Glutamatergic neuron (in vitro differentiated cells): ENCODE measurements at regions not wholly inside any gene's neighbourhood (a gene's known extent, or its start where the extent isn't known, plus 50 kb on each side); places are given as distances from the start of the nearest gene placed in this dataset.

ENCODE experiments used
- DNase-seq: peaks from one replicate; pipeline ENCODE4 v3.0.0; 2022
- H3K27ac Mint-ChIP-seq: one replicate; pipeline ENCODE4 v1.8.0; 2020; ENCODE audit warnings: mild to moderate bottlenecking, mixed read lengths, inconsistent platforms; ENCODE audit not compliant: unreplicated experiment
- H3K27me3 Mint-ChIP-seq: one replicate; pipeline ENCODE4 v1.8.0; 2020; ENCODE audit warnings: mild to moderate bottlenecking, moderate library complexity, mixed read lengths, inconsistent platforms; ENCODE audit not compliant: unreplicated experiment
- H3K36me3 Mint-ChIP-seq: one replicate; pipeline ENCODE4 v1.8.0; 2020; ENCODE audit warnings: mild to moderate bottlenecking, mixed read lengths, inconsistent platforms; ENCODE audit not compliant: unreplicated experiment
- H3K4me1 Mint-ChIP-seq: one replicate; pipeline ENCODE4 v1.8.0; 2020; ENCODE audit warnings: mild to moderate bottlenecking, low read depth, mixed read lengths, inconsistent platforms; ENCODE audit not compliant: unreplicated experiment
- H3K4me3 Mint-ChIP-seq: one replicate; pipeline ENCODE4 v1.8.0; 2020; ENCODE audit warnings: mild to moderate bottlenecking, mixed read lengths, inconsistent platforms; ENCODE audit not compliant: unreplicated experiment
- H3K9me3 Mint-ChIP-seq: one replicate; pipeline ENCODE4 v1.8.0; 2020; ENCODE audit warnings: mild to moderate bottlenecking, moderate library complexity, mixed read lengths, inconsistent platforms; ENCODE audit not compliant: unreplicated experiment
- TF ChIP-seq, protein P1 (sequence below): fragments of 200-600 bp; sonication (generic); IDR thresholded peaks from one replicate; pipeline ENCODE4 v1.5.0; 2021; ENCODE audit not compliant: partially characterized antibody, unreplicated experiment

DNA sequence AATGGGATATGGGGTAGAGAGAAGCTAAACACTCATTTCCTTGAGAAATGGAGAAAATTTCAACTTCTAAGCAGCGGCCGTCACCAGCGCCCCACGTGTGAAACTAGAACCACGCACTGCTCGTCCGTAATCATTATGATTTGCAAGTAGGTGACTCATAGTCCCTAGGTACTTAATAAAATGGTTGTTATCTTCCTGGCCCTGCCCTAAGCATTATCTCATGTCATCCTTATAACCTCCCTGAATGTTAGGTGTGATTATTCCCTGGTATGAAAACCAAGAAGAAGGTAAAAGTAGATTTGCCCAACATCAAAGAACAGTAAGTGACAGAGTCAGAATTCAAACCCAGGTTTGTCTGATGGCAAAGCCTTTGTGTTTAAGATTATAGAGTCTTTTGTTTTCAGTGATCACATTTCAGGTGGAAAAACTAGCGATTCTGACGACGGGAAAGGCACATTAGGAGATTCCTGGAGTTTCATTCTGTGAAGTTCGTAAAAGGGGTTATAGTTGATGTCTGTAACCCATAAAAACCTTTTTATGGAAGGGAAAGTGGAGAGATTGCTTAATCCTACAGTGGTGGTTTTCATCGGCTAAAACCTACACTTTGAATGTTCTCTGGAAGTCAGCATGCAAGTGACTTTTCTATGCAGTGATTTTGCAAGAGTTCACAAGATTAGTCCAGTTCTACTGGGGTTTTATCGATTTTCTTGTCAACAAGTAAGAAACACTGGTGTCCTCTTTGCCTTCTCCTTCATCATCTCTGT, 202.9 kb upstream of the WWC1 start:
- Mint-ChIP-seq H3K9me3 (peaks cover 3% of the 10 kb centered on the region), H3K27ac (no peak overlapping the region), H3K4me3 (no peak overlapping the region), H3K27me3 (peaks cover 4% of the 10 kb centered on the region), H3K4me1 (peaks cover 12% of the 10 kb centered on the region), H3K36me3 (no peaks in the 10 kb centered on the region)
- TF ChIP-seq, protein P1, sequence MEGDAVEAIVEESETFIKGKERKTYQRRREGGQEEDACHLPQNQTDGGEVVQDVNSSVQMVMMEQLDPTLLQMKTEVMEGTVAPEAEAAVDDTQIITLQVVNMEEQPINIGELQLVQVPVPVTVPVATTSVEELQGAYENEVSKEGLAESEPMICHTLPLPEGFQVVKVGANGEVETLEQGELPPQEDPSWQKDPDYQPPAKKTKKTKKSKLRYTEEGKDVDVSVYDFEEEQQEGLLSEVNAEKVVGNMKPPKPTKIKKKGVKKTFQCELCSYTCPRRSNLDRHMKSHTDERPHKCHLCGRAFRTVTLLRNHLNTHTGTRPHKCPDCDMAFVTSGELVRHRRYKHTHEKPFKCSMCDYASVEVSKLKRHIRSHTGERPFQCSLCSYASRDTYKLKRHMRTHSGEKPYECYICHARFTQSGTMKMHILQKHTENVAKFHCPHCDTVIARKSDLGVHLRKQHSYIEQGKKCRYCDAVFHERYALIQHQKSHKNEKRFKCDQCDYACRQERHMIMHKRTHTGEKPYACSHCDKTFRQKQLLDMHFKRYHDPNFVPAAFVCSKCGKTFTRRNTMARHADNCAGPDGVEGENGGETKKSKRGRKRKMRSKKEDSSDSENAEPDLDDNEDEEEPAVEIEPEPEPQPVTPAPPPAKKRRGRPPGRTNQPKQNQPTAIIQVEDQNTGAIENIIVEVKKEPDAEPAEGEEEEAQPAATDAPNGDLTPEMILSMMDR, result no peak
- no peak for DNase-seq

GRCh38 chr5:168089201-168089887, 202.1 kb upstream of the WWC1 start:
- peaks cover 12% of the 10 kb centered on the region for H3K4me1 Mint-ChIP-seq
- peaks cover 3% of the 10 kb centered on the region for H3K9me3 Mint-ChIP-seq
- TF ChIP-seq, protein P1, result no peak
- H3K27ac Mint-ChIP-seq, result no peak overlapping the region
- H3K36me3 Mint-ChIP-seq, result peaks cover 5% of the 10 kb centered on the region
- no peak overlapping the region for H3K4me3 Mint-ChIP-seq
- H3K27me3 Mint-ChIP-seq, result peaks cover 5% of the 10 kb centered on the region
- no peak for DNase-seq

GRCh38 chr5:168092209-168093185, 198.9 kb upstream of the WWC1 start:
- no peak overlapping the region for H3K27ac Mint-ChIP-seq
- TF ChIP-seq, protein P1, result no peak
- peaks cover 3% of the 10 kb centered on the region for H3K9me3 Mint-ChIP-seq

DNA sequence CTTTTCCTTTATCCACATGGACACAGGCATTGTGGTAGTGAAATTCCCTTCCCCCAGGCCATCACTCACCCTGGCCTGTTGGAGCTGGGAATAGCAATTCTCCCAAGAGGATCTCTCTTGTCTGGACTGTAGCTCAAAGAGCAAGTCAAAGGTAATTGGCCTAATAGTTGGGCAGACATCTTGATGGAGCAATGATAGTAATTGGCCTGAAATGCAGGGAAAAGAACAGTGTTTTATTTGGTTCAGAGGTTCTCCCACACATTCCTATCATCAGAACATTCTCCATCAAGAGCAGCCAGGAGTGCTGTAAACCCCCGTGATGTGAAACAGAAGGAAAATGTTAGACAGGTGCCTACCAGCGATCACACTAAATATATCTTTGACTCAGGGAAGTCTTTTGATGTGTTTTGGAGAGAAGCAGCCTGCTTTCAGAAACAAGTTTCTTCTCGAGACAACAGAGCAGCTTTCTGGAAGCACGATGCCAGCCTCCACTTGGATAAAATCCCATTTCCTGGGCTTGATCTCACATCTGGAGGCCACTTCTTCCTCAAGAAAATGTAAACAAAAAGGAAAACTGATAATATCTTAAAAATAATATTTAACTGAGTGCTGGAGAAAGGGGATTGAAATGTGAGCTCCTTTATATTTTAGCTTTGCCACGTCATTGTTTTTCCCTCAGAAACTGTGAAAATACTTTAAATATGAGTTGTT, 198.1 kb upstream of the WWC1 start:
- no peak overlapping the region for H3K4me3 Mint-ChIP-seq
- DNase-seq, result no peak

More at GRCh38 chr5:168092209-168093185, 198.9 kb upstream of the WWC1 start:
- Mint-ChIP-seq H3K36me3 (peaks cover 13% of the 10 kb centered on the region), H3K4me1 (peaks cover 8% of the 10 kb centered on the region), H3K4me3 (no peak overlapping the region), H3K27me3 (peaks cover 4% of the 10 kb centered on the region)
- DNase-seq, result no peak

More for the DNA sequence above, 198.1 kb upstream of the WWC1 start:
- Mint-ChIP-seq H3K9me3 (peaks cover 3% of the 10 kb centered on the region), H3K36me3 (peaks cover 13% of the 10 kb centered on the region), H3K4me1 (peaks cover 17% of the 10 kb centered on the region), H3K27ac (no peak overlapping the region), H3K27me3 (peaks cover 4% of the 10 kb centered on the region)
- TF ChIP-seq, protein P1, result no peak
